NCI-H446 treated with DMSO at 0.1 percent for 48 hours (cell line): ENCODE measurements at regions not wholly inside any gene's neighbourhood (a gene's known extent, or its start where the extent isn't known, plus 50 kb on each side); places are given as distances from the start of the nearest gene placed in this dataset.

Experiments
- DNase-seq: peaks from one replicate; lab custom pipeline; 2025; lab: John Stamatoyannopoulos, UW

- DNase-seq = no peak
Measured at GRCh38 chr10:117670116-117670904, 127.8 kb downstream of the EMX2 start.

GRCh38 chr10:117673230-117674010 lies 130.9 kb downstream of the EMX2 start:
- no peak for DNase-seq

GRCh38 chr10:117674201-117674600 lies 131.7 kb downstream of the EMX2 start:
- DNase-seq = no peak

DNA sequence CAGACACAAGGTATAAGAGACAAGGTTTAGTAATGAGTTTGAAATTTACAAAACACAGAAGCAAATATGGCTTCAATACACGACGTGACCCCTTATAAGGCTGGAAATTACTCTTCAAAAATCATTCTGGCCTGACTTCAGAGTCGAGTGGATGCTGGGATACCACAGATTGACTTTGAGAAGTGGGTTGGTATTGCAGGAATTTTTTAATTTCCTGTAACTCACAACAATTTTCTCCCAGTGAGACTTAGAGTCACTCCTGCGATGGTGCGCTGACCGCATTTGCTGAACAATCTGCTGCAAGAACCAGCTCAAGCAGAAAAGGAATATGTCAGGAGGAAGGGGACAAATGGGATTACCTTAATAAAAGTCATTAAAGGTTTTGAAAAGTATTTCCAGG lies 132.1 kb downstream of the EMX2 start:
- DNase-seq = no peak

GRCh38 chr10:117675514-117676055 lies 133.0 kb downstream of the EMX2 start:
- DNase-seq = no peak

DNA sequence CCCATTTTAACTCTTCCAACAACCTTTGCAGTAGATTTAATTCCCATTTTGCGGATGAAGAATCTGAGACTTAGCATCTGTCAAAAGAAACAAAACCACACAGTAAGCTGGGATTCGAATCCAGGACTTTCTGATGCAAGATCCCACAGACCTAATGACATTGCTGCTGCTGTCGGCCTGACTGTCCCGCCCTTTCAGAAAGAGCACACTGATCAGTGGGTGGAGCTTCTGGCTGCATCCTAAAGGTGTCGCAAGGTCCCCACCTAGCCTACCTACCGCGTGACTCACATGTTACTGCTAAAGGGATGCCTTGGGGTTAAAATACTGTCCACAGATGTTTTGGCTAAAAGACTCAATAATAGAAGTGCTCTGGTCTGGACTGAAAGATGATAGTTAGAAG lies 134.7 kb downstream of the EMX2 start:
- no peak for DNase-seq

GRCh38 chr10:117677890-117678500 lies 135.4 kb downstream of the EMX2 start:
- DNase-seq = no peak

DNA sequence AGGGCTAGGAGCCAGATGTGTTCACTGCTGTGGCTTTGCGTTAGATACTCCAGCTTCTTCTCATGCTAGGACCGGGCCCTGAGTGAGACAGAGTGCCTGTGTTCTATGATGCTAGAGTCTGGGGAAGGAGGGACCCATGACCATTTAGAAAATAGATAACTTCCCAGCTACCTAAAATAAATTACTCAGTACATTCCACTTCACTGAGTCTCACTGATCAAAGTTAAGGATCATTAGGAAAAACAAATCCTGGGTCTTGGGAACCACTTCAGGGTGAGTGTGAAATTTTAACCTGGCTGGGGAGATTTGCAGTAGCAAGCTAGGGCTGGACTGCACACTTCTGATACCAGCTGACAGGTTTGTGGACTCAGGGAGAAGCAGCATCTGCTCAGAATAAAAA lies 138.1 kb downstream of the EMX2 start:
- DNase-seq = no peak

DNA sequence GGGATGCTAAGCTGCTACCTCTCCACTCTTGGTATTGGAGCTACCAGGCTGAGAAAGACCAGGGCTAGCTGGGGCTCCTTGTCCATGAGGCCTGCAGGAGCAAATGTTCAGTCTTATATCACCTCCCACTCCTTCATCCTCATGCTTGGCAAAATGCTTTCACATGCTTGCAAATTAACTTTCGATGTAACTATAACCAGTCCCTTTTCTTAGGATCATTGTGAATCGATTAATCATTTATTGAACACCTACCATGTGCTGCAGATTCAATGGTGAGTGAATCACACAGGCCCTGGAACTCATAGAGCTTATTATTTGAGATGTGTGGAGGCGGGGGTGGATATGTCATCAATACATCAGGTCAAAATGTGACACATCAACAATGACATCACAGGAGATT lies 138.6 kb downstream of the EMX2 start:
- DNase-seq = no peak

DNA sequence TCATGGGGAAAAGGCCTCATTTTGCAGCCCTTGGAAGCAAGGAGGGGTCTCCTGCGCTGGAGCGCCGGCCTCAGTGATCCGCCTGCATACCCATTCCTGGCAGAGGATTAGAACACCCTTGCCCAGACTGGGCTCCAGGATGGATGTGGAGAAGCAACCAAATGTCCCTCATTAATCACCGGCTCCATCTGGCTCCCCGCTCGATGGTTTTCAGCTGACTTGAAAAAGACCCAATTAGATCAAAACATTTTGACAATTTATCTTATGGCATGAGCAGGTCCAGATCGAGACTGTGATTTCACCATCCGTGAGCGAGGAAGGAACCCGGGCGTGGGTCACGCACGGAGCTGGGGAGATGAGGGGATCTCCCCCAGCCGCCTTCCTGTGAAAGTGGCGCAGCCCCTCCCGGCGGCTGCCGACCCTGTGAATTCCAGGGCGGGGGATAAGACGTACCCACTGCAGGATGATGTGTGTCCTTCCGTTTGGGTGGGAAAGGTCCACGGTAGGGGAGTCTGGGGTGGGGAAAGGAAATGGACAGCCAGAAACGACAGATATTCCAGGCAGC lies 141.6 kb downstream of the EMX2 start:
- peak; percentile 50 for DNase-seq

GRCh38 chr10:117684672-117685211 lies 142.2 kb downstream of the EMX2 start:
- DNase-seq = no peak

GRCh38 chr10:117685431-117685830 lies 142.9 kb downstream of the EMX2 start:
- DNase-seq = no peak

GRCh38 chr10:117686606-117687005 lies 144.1 kb downstream of the EMX2 start:
- DNase-seq = no peak

GRCh38 chr10:117688358-117688757 lies 145.8 kb downstream of the EMX2 start:
- DNase-seq = no peak

- no peak for DNase-seq
Measured at GRCh38 chr10:117689566-117689965, 147.0 kb downstream of the EMX2 start.

- no peak for DNase-seq
Measured at GRCh38 chr10:117690359-117690758, 147.8 kb downstream of the EMX2 start.

- DNase-seq = no peak
Measured at GRCh38 chr10:117694190-117694589, 151.6 kb downstream of the EMX2 start.

- no peak for DNase-seq
Measured at GRCh38 chr10:117697402-117697801, 154.9 kb downstream of the EMX2 start.

DNA sequence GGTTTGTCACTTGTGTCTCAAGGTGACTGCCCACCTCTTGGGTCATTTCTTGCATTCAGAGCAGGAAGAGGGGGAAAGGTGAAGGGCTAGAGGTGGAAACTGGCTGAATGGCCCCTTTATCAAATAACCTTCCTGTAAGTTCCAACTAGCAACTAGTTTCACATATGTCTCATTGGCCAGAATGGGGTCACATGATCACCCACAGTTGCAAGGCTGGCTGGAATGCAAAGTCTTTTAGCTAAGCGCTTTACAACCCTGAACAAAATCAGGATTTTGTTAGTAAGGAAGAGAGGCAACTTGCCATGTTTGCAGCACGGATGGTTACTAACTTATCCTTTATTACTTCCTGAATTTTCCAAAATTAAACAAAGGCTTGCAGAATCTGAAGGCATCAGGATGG lies 156.3 kb downstream of the EMX2 start:
- DNase-seq = no peak

DNA sequence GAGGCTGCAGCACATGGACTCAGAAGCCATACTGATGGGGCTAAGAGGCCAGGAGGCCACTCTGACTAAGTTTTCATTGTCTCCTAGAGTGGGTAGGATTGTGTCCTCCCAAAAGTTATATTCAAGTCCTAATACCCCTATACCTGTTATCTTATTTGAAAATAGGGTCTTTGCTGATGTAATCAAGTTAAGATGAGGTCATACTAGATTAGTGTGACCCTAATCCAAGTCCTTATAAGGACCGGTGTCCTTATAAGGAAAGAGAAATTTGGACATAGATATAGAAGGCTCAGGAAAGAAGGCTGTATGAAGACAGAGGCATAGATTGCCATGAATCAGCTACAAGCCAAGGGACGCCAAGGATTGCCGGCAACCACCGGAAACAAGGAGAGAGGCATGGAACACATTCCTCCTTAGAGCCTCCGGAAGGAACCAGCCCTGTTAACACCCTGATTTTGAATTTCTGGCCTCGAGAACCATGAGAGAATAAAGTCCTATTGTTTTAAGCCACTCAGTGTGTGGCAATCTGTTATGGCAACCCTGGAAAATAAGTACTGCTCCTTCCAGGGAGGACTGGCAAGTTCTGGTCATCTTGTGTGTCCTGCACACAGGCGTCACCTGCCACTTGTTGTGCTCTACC lies 157.0 kb downstream of the EMX2 start:
- DNase-seq = no peak

- DNase-seq = no peak
Measured at GRCh38 chr10:117710181-117710798, 167.7 kb downstream of the EMX2 start.
